ENCODE measurements at regions not wholly inside any gene's neighbourhood (a gene's known extent, or its start where the extent isn't known, plus 50 kb on each side); places are given as distances from the start of the nearest gene placed in this dataset.

- TF ChIP-seq CTCF (IDR thresholded peaks at IDR 0.05) (no peak), POLR2A (IDR thresholded peaks at IDR 0.05) (no peak), EP300 (IDR thresholded peaks at IDR 0.05) (no peak)
Observed at GRCh38 chr5:124343451-124343867, 403.0 kb downstream of the ZNF608 start.
